ENCODE measurements at regions not wholly inside any gene's neighbourhood (a gene's known extent, or its start where the extent isn't known, plus 50 kb on each side); places are given as distances from the start of the nearest gene placed in this dataset.

DNA sequence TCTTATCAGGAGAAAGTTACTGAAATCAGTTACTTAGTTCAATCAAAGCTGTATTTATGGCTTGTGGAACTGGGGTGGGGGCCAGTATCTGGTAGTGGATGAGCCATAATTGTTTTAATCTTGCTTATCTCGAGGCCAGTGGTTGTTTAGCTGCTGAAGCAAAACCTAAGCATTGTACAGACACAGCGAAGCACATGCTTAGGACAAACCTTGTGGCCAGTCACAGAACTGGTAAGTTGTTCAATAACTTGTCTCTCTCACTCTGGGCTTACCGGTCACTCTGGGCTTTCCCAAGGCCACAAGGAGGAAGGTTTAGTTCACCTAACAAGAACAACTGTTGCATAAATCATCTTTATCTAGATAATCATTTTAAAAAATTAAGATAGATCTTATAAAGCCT, 296.6 kb upstream of the NETO1 start:
- H3K27ac ChIP-seq = no peak overlapping the region
- intact Hi-C loops (cut with DNase I; ENCODE audit: low total_unique reads) = no loop called here
- WGBS, 2 donors (ENCODE audit: low coverage in 1 of 2) = 52 to 66% methylated on average over 2 to 3 of the region's 3 CpGs

DNA sequence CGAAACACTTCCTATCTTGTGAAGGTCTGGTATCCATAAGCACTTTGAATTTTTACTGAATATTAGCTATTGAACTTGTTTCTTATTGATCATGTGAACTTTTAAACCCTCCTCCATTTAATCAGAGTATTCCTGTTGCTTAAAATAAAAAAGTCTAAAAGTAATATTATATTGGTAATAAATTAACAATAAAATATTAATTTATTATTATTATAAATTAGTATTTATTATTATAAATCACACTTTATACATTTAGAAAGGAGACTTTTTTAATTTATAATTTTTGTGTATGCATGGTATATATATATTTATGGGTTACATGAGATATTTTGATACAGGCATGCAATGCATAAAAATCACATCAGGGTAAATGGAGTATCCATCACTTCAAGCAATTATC, 295.4 kb upstream of the NETO1 start:
- H3K4me3 ChIP-seq = no peak overlapping the region
- H3K9me3 ChIP-seq = no peaks in the 10 kb centered on the region
- no peak for DNase-seq
- H3K27ac ChIP-seq = no peak overlapping the region
- no peaks in the 10 kb centered on the region for H3K27me3 ChIP-seq
- intact Hi-C loops (cut with DNase I; ENCODE audit: low total_unique reads) = no loop called here
- in situ Hi-C loops (cut with MboI; ENCODE audit: low pct_ligation_motif_present in 1 of 4, low pct_unique_long_range_greater_than_20kb in 1 of 4, low sequenced_read_pairs in 3 of 4) = no loop called here
- H3K4me1 ChIP-seq = no peaks in the 10 kb centered on the region
- no peak for TF ChIP-seq POLR2A (IDR thresholded peaks at IDR 0.05)
- no peak for TF ChIP-seq POLR2AphosphoS5 (IDR thresholded peaks at IDR 0.05)
- TF ChIP-seq, protein P1, sequence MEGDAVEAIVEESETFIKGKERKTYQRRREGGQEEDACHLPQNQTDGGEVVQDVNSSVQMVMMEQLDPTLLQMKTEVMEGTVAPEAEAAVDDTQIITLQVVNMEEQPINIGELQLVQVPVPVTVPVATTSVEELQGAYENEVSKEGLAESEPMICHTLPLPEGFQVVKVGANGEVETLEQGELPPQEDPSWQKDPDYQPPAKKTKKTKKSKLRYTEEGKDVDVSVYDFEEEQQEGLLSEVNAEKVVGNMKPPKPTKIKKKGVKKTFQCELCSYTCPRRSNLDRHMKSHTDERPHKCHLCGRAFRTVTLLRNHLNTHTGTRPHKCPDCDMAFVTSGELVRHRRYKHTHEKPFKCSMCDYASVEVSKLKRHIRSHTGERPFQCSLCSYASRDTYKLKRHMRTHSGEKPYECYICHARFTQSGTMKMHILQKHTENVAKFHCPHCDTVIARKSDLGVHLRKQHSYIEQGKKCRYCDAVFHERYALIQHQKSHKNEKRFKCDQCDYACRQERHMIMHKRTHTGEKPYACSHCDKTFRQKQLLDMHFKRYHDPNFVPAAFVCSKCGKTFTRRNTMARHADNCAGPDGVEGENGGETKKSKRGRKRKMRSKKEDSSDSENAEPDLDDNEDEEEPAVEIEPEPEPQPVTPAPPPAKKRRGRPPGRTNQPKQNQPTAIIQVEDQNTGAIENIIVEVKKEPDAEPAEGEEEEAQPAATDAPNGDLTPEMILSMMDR (IDR thresholded peaks at IDR 0.05) = no peak
- TF ChIP-seq EP300 (IDR thresholded peaks at IDR 0.05; ENCODE audit: low read depth) = no peak
- WGBS, 2 donors (ENCODE audit: low coverage in 1 of 2) = 55 to 79% methylated on average over 1 of the region's 1 CpG
- H3K36me3 ChIP-seq = no peaks in the 10 kb centered on the region

More for the DNA sequence above, 296.6 kb upstream of the NETO1 start:
- in situ Hi-C loops (cut with MboI; ENCODE audit: low pct_ligation_motif_present in 1 of 4, low pct_unique_long_range_greater_than_20kb in 1 of 4, low sequenced_read_pairs in 3 of 4) = no loop called here
- Histone ChIP-seq H3K9me3 (no peaks in the 10 kb centered on the region), H3K4me3 (no peak overlapping the region), H3K36me3 (no peaks in the 10 kb centered on the region), H3K27me3 (no peaks in the 10 kb centered on the region), H3K4me1 (no peaks in the 10 kb centered on the region)
- TF ChIP-seq EP300 (IDR thresholded peaks at IDR 0.05; ENCODE audit: low read depth) (no peak), POLR2AphosphoS5 (IDR thresholded peaks at IDR 0.05) (no peak), POLR2A (IDR thresholded peaks at IDR 0.05) (no peak)
- TF ChIP-seq, protein P1 (IDR thresholded peaks at IDR 0.05) = no peak
- no peak for DNase-seq

DNA sequence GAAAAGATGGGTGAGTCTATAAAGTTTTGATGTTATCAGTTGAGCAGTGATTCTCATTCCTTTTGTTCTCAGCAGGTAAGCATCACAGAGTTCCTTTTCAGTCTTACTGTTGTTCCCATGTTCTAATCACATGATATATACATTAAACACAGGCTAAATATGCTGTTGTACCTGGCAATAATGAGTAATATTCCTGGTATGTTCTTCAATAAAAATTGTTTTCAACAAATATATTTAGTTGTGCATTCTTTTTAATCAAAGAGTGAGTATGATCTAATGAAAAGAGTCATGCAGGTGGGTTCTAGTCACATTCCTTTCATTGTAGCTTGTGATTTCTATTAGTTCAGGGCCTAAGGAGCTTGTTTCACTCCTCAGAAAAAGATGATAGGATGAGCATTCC, 288.3 kb upstream of the NETO1 start:
- H3K4me3 ChIP-seq = no peak overlapping the region
- no peak overlapping the region for H3K27ac ChIP-seq
- H3K4me1 ChIP-seq = no peaks in the 10 kb centered on the region
- no peaks in the 10 kb centered on the region for H3K27me3 ChIP-seq
- TF ChIP-seq POLR2AphosphoS5 (IDR thresholded peaks at IDR 0.05) (no peak), EP300 (IDR thresholded peaks at IDR 0.05; ENCODE audit: low read depth) (no peak), POLR2A (IDR thresholded peaks at IDR 0.05) (no peak)
- TF ChIP-seq, protein P1 (IDR thresholded peaks at IDR 0.05) = no peak
- in situ Hi-C loops (cut with MboI; ENCODE audit: low pct_ligation_motif_present in 1 of 4, low pct_unique_long_range_greater_than_20kb in 1 of 4, low sequenced_read_pairs in 3 of 4) (no loop called here), intact Hi-C loops (cut with DNase I; ENCODE audit: low total_unique reads) (no loop called here)
- no peak for DNase-seq
- no peaks in the 10 kb centered on the region for H3K9me3 ChIP-seq
- H3K36me3 ChIP-seq = no peaks in the 10 kb centered on the region

DNA sequence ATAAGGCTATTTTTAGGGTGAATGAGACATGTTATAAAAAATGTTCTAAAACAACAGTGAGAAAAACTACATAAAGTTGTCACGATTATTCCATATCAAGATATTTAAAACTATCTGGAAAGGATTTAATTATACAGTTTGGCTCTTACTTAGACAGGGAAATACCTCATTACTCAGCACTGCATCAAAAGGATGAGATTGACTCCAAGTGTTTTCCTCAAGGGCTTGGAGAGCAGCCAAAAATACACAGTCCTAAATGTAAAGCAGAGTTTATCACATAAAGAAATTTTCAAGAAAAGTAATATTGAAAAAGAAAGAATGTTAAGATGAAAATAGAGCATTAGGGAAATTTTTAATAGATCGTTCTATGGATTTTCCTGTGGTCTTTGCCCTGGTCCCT, 285.5 kb upstream of the NETO1 start:
- H3K36me3 ChIP-seq = no peaks in the 10 kb centered on the region
- H3K27me3 ChIP-seq = no peaks in the 10 kb centered on the region
- no peak for DNase-seq
- no peaks in the 10 kb centered on the region for H3K4me1 ChIP-seq
- intact Hi-C loops (cut with DNase I; ENCODE audit: low total_unique reads) = no loop called here
- in situ Hi-C loops (cut with MboI; ENCODE audit: low pct_ligation_motif_present in 1 of 4, low pct_unique_long_range_greater_than_20kb in 1 of 4, low sequenced_read_pairs in 3 of 4) = no loop called here
- TF ChIP-seq EP300 (IDR thresholded peaks at IDR 0.05; ENCODE audit: low read depth) = no peak
- TF ChIP-seq POLR2AphosphoS5 (IDR thresholded peaks at IDR 0.05) = no peak
- TF ChIP-seq, protein P1 (IDR thresholded peaks at IDR 0.05) = no peak
- TF ChIP-seq POLR2A (IDR thresholded peaks at IDR 0.05) = no peak
- H3K27ac ChIP-seq = no peak overlapping the region
- no peaks in the 10 kb centered on the region for H3K9me3 ChIP-seq
- no peak overlapping the region for H3K4me3 ChIP-seq
- 59 to 67% methylated on average over 2 of the region's 2 CpGs for WGBS, 2 donors (ENCODE audit: low coverage in 1 of 2)

Data from transverse colon (tissue), 4 donors.